Sigmoid colon (tissue), 6 donors: ENCODE measurements at regions not wholly inside any gene's neighbourhood (a gene's known extent, or its start where the extent isn't known, plus 50 kb on each side); places are given as distances from the start of the nearest gene placed in this dataset.

Experiments used
- DNase-seq: peaks from one replicate; pipeline ENCODE4 v3.0.0-alpha.2; 2019
- H3K27ac ChIP-seq, 4 donors: fragments of 200-600 bp; sonication (generic); one replicate each; pipeline ENCODE4 v1.5.1; 2016 to 2019; ENCODE audit warnings: mild to moderate bottlenecking in 1 of 4
- H3K27me3 ChIP-seq, 3 donors: fragments of 200-600 bp; sonication (generic); one replicate each; pipeline ENCODE4 v1.5.1; 2019; ENCODE audit warnings: mild to moderate bottlenecking in 1 of 3
- H3K36me3 ChIP-seq, 4 donors: fragments of 200-600 bp; sonication (generic); one replicate each; pipeline ENCODE4 v1.5.1; 2016 to 2019
- H3K4me1 ChIP-seq, 4 donors: fragments of 200-600 bp; sonication (generic); one replicate each; pipeline ENCODE4 v1.5.1; 2017 to 2019
- H3K4me3 ChIP-seq, 4 donors: fragments of 200-600 bp; sonication (generic); one replicate each; pipeline ENCODE4 v1.5.1; 2017 to 2019; ENCODE audit warnings: mild to moderate bottlenecking in 2 of 4, moderate library complexity in 1 of 4
- H3K9me3 ChIP-seq, 4 donors: fragments of 200-600 bp in 3 of 4; sonication (generic) in 3 of 4; one replicate each; pipeline versions ENCODE4 v1.5.1 to v1.6.1; 2013 to 2019
- CTCF ChIP-seq, 4 experiments: fragments of 450-650 bp in 3 of 4; fragments of 200-600 bp in 1 of 4; IDR thresholded peaks; one replicate each; pipeline ENCODE4 v1.5.1; 2016 to 2019; ENCODE audit warnings: antibody characterized with exemption in 4 of 4, mild to moderate bottlenecking in 3 of 4, moderate library complexity in 2 of 4
- EP300 ChIP-seq, 4 donors: sonication (generic); formaldehyde crosslinking; IDR thresholded peaks; one replicate each; pipeline ENCODE4 v1.6.1; 2017; ENCODE audit warnings: antibody characterized with exemption in 4 of 4
- POLR2A ChIP-seq, 2 donors: fragments of 450-650 bp; IDR thresholded peaks; one replicate each; pipeline ENCODE4 v1.6.1; 2016; ENCODE audit warnings: antibody characterized with exemption in 2 of 2, mild to moderate bottlenecking in 2 of 2, moderate library complexity in 2 of 2
- POLR2AphosphoS5 ChIP-seq, 4 donors: sonication (generic); formaldehyde crosslinking; IDR thresholded peaks; one replicate each; pipeline ENCODE4 v1.6.1; 2017; ENCODE audit warnings: antibody characterized with exemption in 4 of 4
- WGBS, 2 donors: extraction: QIAGEN DNeasy Blood & Tissue Kit; methylation state at CpG; one replicate each; pipeline ENCODE4 v1.1.7; 2013; 5-methylcytosine and 5-hydroxymethylcytosine counted together
- intact Hi-C: fragments of 100-400 bp; cut with DNase I; formaldehyde crosslinking; loops from one replicate; pipeline ENCODE4 v1.15.1; 2023
- donor health status: healthy with polysubstance abuse.
- donor health status: healthy.

- TF ChIP-seq CTCF (IDR thresholded peaks at IDR 0.05) (no peak), POLR2A (IDR thresholded peaks at IDR 0.05) (no peak)
These were observed 622.1 kb downstream of the METTL15 start for GRCh38 chr11:28730336-28730735.

GRCh38 chr11:28729339-28729738, 621.2 kb downstream of the METTL15 start:
- WGBS, 2 donors: 86 to 92% methylated on average over 6 of the region's 6 CpGs
- Histone ChIP-seq H3K36me3 (no peaks in the 10 kb centered on the region), H3K4me3 (no peak overlapping the region), H3K4me1 (no peaks in the 10 kb centered on the region), H3K27me3 (no peaks in the 10 kb centered on the region), H3K27ac (no peak overlapping the region), H3K9me3 (no peaks in the 10 kb centered on the region)
- DNase-seq: no peak
- no peak for TF ChIP-seq POLR2AphosphoS5 (IDR thresholded peaks at IDR 0.05)
- intact Hi-C loops: no loop called here

More at GRCh38 chr11:28730336-28730735, 622.1 kb downstream of the METTL15 start:
- H3K27me3 ChIP-seq: no peaks in the 10 kb centered on the region
- no peaks in the 10 kb centered on the region for H3K9me3 ChIP-seq
- intact Hi-C loops: no loop called here
- H3K4me1 ChIP-seq: no peaks in the 10 kb centered on the region
- 64 to 75% methylated on average over 3 of the region's 3 CpGs for WGBS, 2 donors
- DNase-seq: no peak
- H3K36me3 ChIP-seq: no peaks in the 10 kb centered on the region
- no peak overlapping the region for H3K4me3 ChIP-seq
- H3K27ac ChIP-seq: no peak overlapping the region

GRCh38 chr11:28728666-28729065, 620.5 kb downstream of the METTL15 start:
- no peaks in the 10 kb centered on the region for H3K27me3 ChIP-seq
- 85 to 93% methylated on average over 1 of the region's 1 CpG for WGBS, 2 donors
- no peaks in the 10 kb centered on the region for H3K4me1 ChIP-seq
- no peak for DNase-seq
- no peaks in the 10 kb centered on the region for H3K9me3 ChIP-seq
- intact Hi-C loops: no loop called here
- H3K4me3 ChIP-seq: no peak overlapping the region
- no peaks in the 10 kb centered on the region for H3K36me3 ChIP-seq
- TF ChIP-seq CTCF (IDR thresholded peaks at IDR 0.05): no peak
- TF ChIP-seq POLR2A (IDR thresholded peaks at IDR 0.05): no peak
- TF ChIP-seq POLR2AphosphoS5 (IDR thresholded peaks at IDR 0.05): no peak
- TF ChIP-seq EP300 (IDR thresholded peaks at IDR 0.05): no peak
- H3K27ac ChIP-seq: no peak overlapping the region

- H3K4me3 ChIP-seq: no peak overlapping the region
- TF ChIP-seq CTCF (IDR thresholded peaks at IDR 0.05): no peak
- no peak for TF ChIP-seq POLR2AphosphoS5 (IDR thresholded peaks at IDR 0.05)
- TF ChIP-seq EP300 (IDR thresholded peaks at IDR 0.05): no peak
- TF ChIP-seq POLR2A (IDR thresholded peaks at IDR 0.05): no peak
- WGBS, 2 donors: 65 to 76% methylated on average over 3 of the region's 3 CpGs
These were observed 619.1 kb downstream of the METTL15 start for GRCh38 chr11:28727254-28727653.

GRCh38 chr11:28726432-28726831, 618.2 kb downstream of the METTL15 start:
- DNase-seq: no peak
- Histone ChIP-seq H3K27me3 (no peaks in the 10 kb centered on the region), H3K27ac (no peak overlapping the region), H3K4me3 (no peak overlapping the region), H3K36me3 (no peaks in the 10 kb centered on the region), H3K4me1 (no peaks in the 10 kb centered on the region), H3K9me3 (no peaks in the 10 kb centered on the region)
- WGBS, 2 donors: 31 to 68% methylated on average over 1 of the region's 1 CpG
- TF ChIP-seq EP300 (IDR thresholded peaks at IDR 0.05) (no peak), CTCF (IDR thresholded peaks at IDR 0.05) (no peak), POLR2AphosphoS5 (IDR thresholded peaks at IDR 0.05) (no peak), POLR2A (IDR thresholded peaks at IDR 0.05) (no peak)
- intact Hi-C loops: no loop called here

More at GRCh38 chr11:28727254-28727653, 619.1 kb downstream of the METTL15 start:
- intact Hi-C loops: no loop called here
- no peaks in the 10 kb centered on the region for H3K36me3 ChIP-seq
- no peak overlapping the region for H3K27ac ChIP-seq
- no peaks in the 10 kb centered on the region for H3K9me3 ChIP-seq
- H3K4me1 ChIP-seq: no peaks in the 10 kb centered on the region
- DNase-seq: no peak
- no peaks in the 10 kb centered on the region for H3K27me3 ChIP-seq
